ENCODE measurements at regions not wholly inside any gene's neighbourhood (a gene's known extent, or its start where the extent isn't known, plus 50 kb on each side); places are given as distances from the start of the nearest gene placed in this dataset.

GRCh38 chr6:43851204-43851865 lies 81.3 kb downstream of the VEGFA start:
- ATAC-seq = no peak
- no peaks in the 10 kb centered on the region for H4K20me1 ChIP-seq (replicated peaks; ENCODE audit: control insufficient read depth, insufficient read depth, low read length)
- no peak overlapping the region for H3K27ac ChIP-seq (ENCODE audit: extremely low read depth, low read depth, low read length)
- H3K36me3 ChIP-seq (ENCODE audit: control insufficient read depth, insufficient read depth, low read length) = no peaks in the 10 kb centered on the region
- no peak overlapping the region for H3K4me2 ChIP-seq (ENCODE audit: insufficient read depth, low read length)
- ChIA-PET POLR2A (interaction anchor here (1.0 kb wide), 2 partner anchors 10 to 19 kb away, joined by 3 to 5 read pairs; no protein-coding TSS in a partner anchor), CTCF (ENCODE audit: low intra/inter-chr PET ratio) (no interaction called here)
- no TSS peak for BruUV-seq (replicated peaks)
- H3K79me2 ChIP-seq (ENCODE audit: control insufficient read depth, insufficient read depth, low read length) = no peaks in the 10 kb centered on the region
- peaks cover 4 to 5% of the 10 kb centered on the region in 2 experiments; a peak in 3 of 5 replicates for H3K4me1 ChIP-seq (replicated peaks in 1 of 2; ENCODE audit: control insufficient read depth in 2 of 2, insufficient read depth in 2 of 2, low read length in 2 of 2)
- TF ChIP-seq THRA (IDR thresholded peaks at IDR 0.05) (no peak), MEF2A (IDR thresholded peaks at IDR 0.05; ENCODE audit: control insufficient read depth, low read depth, low read length) (no peak), ZFP36 (IDR thresholded peaks at IDR 0.05; ENCODE audit: low read depth, low read length, partially characterized antibody) (peak; percentile 61)
- no peaks in the 10 kb centered on the region for H3K9me1 ChIP-seq (ENCODE audit: control insufficient read depth, insufficient read depth, low read length)
- intact Hi-C loops (cut with micrococcal nuclease) = no loop called here
- no peak overlapping the region for H2AFZ ChIP-seq (ENCODE audit: low read depth, low read length)
- DNase-seq (ENCODE audit: extremely low read depth in 1 of 4, low spot score in 3 of 4) = no peak
- peak overlapping the region in 1 of 2 experiments; percentile 6; a peak in 1 of 4 replicates for H3K9ac ChIP-seq (ENCODE audit: insufficient read depth in 1 of 2, low read depth in 2 of 2, low read length in 2 of 2)
- in situ Hi-C loops (cut with MboI) = no loop called here
- FAIRE-seq = no peak
- WGBS (ENCODE audit: insufficient coverage, low coverage, missing lambda C conversion rate) = 47% methylated on average over 10 of the region's 10 CpGs
- H3K4me3 ChIP-seq = no peak overlapping the region
- no peaks in the 10 kb centered on the region for H3K27me3 ChIP-seq (ENCODE audit: control insufficient read depth in 2 of 2, insufficient read depth in 2 of 2, low read length in 2 of 2)
- H3K9me3 ChIP-seq (replicated peaks; ENCODE audit: control insufficient read depth, insufficient read depth, low read depth, low read length) = no peaks in the 10 kb centered on the region

Data from K562 (cell line).